GM21737 (cell line): ENCODE measurements at regions not wholly inside any gene's neighbourhood (a gene's known extent, or its start where the extent isn't known, plus 50 kb on each side); places are given as distances from the start of the nearest gene placed in this dataset.
"Not testable (repeated sequence)": the region's sequence is repeated elsewhere in the genome, so short reads cannot be mapped to it uniquely, and the experiment has no call there.

Experiments
- ATAC-seq: cut with Tn5 transposase; IDR thresholded peaks from one replicate; pipeline ENCODE4 v1.9.1; 2021; ENCODE audit warnings: mild to moderate bottlenecking, moderate library complexity; ENCODE audit not compliant: unreplicated experiment

- no peak for ATAC-seq
Observed at GRCh38 chrX:5708251-5708650, 520.4 kb downstream of the NLGN4X start.

- ATAC-seq: no peak
Observed at GRCh38 chrX:5702890-5703289, 525.8 kb downstream of the NLGN4X start.

GRCh38 chrX:5695971-5696370 is 532.7 kb downstream of the NLGN4X start:
- ATAC-seq: no peak

- no peak for ATAC-seq
Observed at GRCh38 chrX:5683996-5684395, 544.7 kb downstream of the NLGN4X start.

- no peak for ATAC-seq
Observed at GRCh38 chrX:5681159-5681558, 547.5 kb downstream of the NLGN4X start.

- no peak for ATAC-seq
Observed at GRCh38 chrX:5674036-5674435, 554.6 kb downstream of the NLGN4X start.

- no peak for ATAC-seq
Observed at GRCh38 chrX:5672099-5672498, 556.6 kb downstream of the NLGN4X start.

GRCh38 chrX:5666689-5667088 is 562.0 kb downstream of the NLGN4X start:
- ATAC-seq: not testable (repeated sequence)

GRCh38 chrX:5656544-5656943 is 572.1 kb downstream of the NLGN4X start:
- ATAC-seq: no peak

- no peak for ATAC-seq
Observed at GRCh38 chrX:5650904-5651303, 577.8 kb downstream of the NLGN4X start.

- no peak for ATAC-seq
Observed at GRCh38 chrX:5648941-5649568, 579.6 kb downstream of the NLGN4X start.

- ATAC-seq: peak; percentile 99
Observed at GRCh38 chrX:5646818-5647217, 581.8 kb downstream of the NLGN4X start.

- ATAC-seq: no peak
Observed at GRCh38 chrX:5644776-5645175, 583.9 kb downstream of the NLGN4X start.

- ATAC-seq: no peak
Observed at GRCh38 chrX:5640071-5640470, 588.6 kb downstream of the NLGN4X start.

GRCh38 chrX:5638572-5638971 is 590.1 kb downstream of the NLGN4X start:
- ATAC-seq: no peak

- ATAC-seq: no peak
Observed at GRCh38 chrX:5632887-5633286, 595.8 kb downstream of the NLGN4X start.

GRCh38 chrX:5632061-5632614 is 596.5 kb downstream of the NLGN4X start:
- no peak for ATAC-seq

GRCh38 chrX:5617666-5618065 is 611.0 kb downstream of the NLGN4X start:
- no peak for ATAC-seq

GRCh38 chrX:5595570-5595969 is 633.1 kb downstream of the NLGN4X start:
- ATAC-seq: no peak

GRCh38 chrX:5586726-5587125 is 641.9 kb downstream of the NLGN4X start:
- no peak for ATAC-seq

GRCh38 chrX:5575407-5575806 is 653.3 kb downstream of the NLGN4X start:
- ATAC-seq: no peak

- no peak for ATAC-seq
Observed at GRCh38 chrX:5568934-5569333, 659.7 kb downstream of the NLGN4X start.

- ATAC-seq: no peak
Observed at GRCh38 chrX:5559386-5559785, 669.3 kb downstream of the NLGN4X start.
